BLaER1 (cell line): ENCODE measurements at regions not wholly inside any gene's neighbourhood (a gene's known extent, or its start where the extent isn't known, plus 50 kb on each side); places are given as distances from the start of the nearest gene placed in this dataset.
"Not testable (repeated sequence)": the region's sequence is repeated elsewhere in the genome, so short reads cannot be mapped to it uniquely, and the experiment has no call there.

Source experiments
- H3K27ac ChIP-seq: shearing (Covaris generic); formaldehyde crosslinking; 2 replicates; pipeline ENCODE4 v1.8.1; 2022
- H3K27me3 ChIP-seq: shearing (Covaris generic); formaldehyde crosslinking; 2 replicates; pipeline ENCODE4 v1.8.1; 2022
- H3K36me3 ChIP-seq: shearing (Covaris generic); formaldehyde crosslinking; 2 replicates; pipeline ENCODE4 v1.8.1; 2022
- H3K4me1 ChIP-seq: shearing (Covaris generic); formaldehyde crosslinking; 2 replicates; pipeline ENCODE4 v1.8.1; 2022
- H3K4me2 ChIP-seq: shearing (Covaris generic); formaldehyde crosslinking; 2 replicates; pipeline ENCODE4 v1.8.1; 2022
- H3K4me3 ChIP-seq: shearing (Covaris generic); formaldehyde crosslinking; 2 replicates; pipeline ENCODE4 v1.8.1; 2022
- H3K9ac ChIP-seq: shearing (Covaris generic); formaldehyde crosslinking; 2 replicates; pipeline ENCODE4 v1.8.1; 2022
- H3K9me3 ChIP-seq: shearing (Covaris generic); formaldehyde crosslinking; 2 replicates; pipeline ENCODE4 v1.8.1; 2022
- H4K20me1 ChIP-seq: shearing (Covaris generic); formaldehyde crosslinking; 2 replicates; pipeline ENCODE4 v1.8.1; 2022
- Cebpa-rat ChIP-seq: shearing (Covaris generic); IDR thresholded peaks from 2 replicates; pipeline ENCODE4 v1.8.1; 2022

DNA sequence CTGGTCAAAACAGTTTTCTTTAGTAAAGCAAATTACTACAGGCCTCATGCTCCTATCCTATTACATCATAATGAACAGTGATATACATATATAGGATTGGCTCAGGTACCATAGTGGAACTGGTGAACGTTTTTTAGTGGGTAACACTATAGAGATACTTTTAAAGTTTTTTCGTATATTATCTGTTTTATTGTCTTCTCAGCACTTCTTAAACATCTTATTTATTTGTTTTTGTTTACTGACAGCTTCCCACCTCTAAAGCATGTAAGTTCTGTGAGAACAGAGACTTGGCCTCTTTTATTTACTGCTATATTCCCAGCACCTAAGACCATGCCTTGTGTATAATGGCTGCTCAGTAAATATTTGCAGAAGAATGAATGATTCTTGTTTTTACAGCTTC, 81.1 kb upstream of the PSMA6 start:
- Histone ChIP-seq H3K4me2 (no peak overlapping the region), H3K9me3 (no peaks in the 10 kb centered on the region), H4K20me1 (no peaks in the 10 kb centered on the region), H3K36me3 (no peaks in the 10 kb centered on the region), H3K27me3 (no peaks in the 10 kb centered on the region), H3K9ac (no peak overlapping the region), H3K4me3 (no peak overlapping the region), H3K27ac (no peak overlapping the region), H3K4me1 (no peaks in the 10 kb centered on the region)
- TF ChIP-seq Cebpa-rat: no peak

DNA sequence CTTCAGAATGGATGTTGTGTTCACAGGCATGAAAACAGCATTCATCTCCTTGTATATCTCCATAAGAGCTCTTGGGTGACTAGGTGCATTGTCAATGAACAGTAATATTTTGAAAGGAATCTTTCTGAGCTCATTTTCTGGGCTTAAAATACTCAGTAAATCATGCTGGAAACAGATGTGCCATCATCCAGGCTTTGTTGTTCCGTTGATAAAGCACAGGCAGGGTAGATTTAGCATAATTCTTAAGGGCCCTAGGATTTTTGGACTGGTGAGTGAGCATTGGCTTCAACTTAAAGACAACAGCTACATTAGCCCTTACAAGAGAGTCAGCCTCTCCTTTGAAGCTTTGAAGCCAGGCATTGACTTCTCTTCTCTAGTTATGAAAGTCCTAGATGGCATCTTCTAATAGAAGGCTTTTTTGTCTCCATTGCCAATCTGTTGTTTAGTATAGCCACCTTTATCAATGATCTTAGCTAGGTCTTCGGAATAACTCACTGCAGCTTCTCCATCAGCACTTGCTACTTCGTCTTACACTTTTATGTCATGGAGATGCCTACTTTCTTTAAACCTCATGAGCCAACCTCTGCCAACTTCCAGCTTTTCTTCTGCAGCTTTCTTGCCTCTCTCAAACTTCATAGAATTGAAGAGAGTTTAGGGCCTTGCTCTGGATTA, 79.6 kb upstream of the PSMA6 start:
- Histone ChIP-seq H3K4me1 (no peaks in the 10 kb centered on the region), H3K27ac (no peak overlapping the region), H3K36me3 (no peaks in the 10 kb centered on the region), H4K20me1 (no peaks in the 10 kb centered on the region), H3K9me3 (no peaks in the 10 kb centered on the region), H3K4me3 (no peak overlapping the region), H3K4me2 (no peak overlapping the region), H3K27me3 (no peaks in the 10 kb centered on the region), H3K9ac (no peak overlapping the region)
- TF ChIP-seq Cebpa-rat: no peak

DNA sequence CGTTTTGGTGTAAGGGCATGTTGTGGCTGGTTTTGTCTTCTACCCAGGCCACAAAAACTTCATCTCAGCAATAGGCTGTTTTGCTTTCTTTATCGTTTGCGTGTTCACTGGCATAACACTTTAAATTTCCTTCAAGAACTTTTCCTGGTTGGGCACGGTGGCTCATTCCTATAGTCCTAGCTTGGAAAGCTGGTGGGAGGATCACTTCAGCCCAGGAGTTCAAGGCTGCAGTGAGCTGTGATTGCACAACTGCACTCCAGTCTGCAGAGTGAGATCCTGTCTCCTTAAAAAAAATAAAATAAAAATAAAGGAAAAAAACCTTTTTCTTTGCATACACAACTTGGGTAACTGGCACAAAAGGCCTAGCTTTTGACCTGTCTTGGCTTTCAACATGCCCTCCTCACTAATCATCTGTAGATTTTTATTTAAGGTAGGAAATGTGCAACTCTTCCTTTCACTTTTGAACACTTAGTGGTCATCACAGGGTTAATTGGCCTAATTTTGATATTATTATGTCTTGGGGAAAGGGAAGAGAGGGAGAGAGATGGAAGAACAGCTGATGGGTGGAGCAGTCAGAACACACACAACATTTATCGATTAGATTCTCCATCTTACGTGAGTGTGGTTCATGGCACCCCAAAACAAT, 78.9 kb upstream of the PSMA6 start:
- TF ChIP-seq Cebpa-rat: no peak
- H3K9ac ChIP-seq: no peak overlapping the region
- H3K9me3 ChIP-seq: no peaks in the 10 kb centered on the region
- H3K4me3 ChIP-seq: no peak overlapping the region
- H3K4me1 ChIP-seq: no peaks in the 10 kb centered on the region
- no peaks in the 10 kb centered on the region for H3K36me3 ChIP-seq
- H3K27ac ChIP-seq: no peak overlapping the region
- H3K4me2 ChIP-seq: no peak overlapping the region
- no peaks in the 10 kb centered on the region for H4K20me1 ChIP-seq
- no peaks in the 10 kb centered on the region for H3K27me3 ChIP-seq

DNA sequence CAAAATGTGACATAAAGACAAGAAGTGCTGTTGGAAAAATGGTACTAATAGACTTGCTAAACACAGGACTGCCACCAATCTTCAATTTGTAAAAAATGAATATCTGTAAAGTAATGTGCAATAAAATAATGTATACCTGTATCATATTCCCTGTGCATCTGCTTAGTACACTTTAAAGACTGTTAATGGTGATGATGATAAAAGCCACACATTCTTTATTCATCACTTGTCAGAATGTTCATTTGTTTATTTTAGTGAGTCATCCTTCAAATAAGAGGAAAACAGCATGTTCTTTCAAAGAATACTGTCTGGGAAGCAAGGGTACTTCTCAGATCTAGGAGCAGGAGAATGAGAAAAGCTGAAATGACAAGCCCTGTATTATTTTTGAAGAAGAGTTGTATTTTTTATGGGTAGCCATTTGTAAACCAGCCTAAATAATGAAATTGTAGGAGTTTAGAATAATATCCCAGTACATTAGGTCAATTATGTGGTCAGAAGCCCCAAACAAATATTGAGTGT, 78.3 kb upstream of the PSMA6 start:
- H3K4me1 ChIP-seq: no peaks in the 10 kb centered on the region
- H3K4me3 ChIP-seq: no peak overlapping the region
- no peak overlapping the region for H3K4me2 ChIP-seq
- TF ChIP-seq Cebpa-rat: no peak
- H3K27ac ChIP-seq: no peak overlapping the region
- no peak overlapping the region for H3K9ac ChIP-seq
- no peaks in the 10 kb centered on the region for H3K27me3 ChIP-seq
- H3K9me3 ChIP-seq: no peaks in the 10 kb centered on the region
- peaks cover 6% of the 10 kb centered on the region for H3K36me3 ChIP-seq
- no peaks in the 10 kb centered on the region for H4K20me1 ChIP-seq

DNA sequence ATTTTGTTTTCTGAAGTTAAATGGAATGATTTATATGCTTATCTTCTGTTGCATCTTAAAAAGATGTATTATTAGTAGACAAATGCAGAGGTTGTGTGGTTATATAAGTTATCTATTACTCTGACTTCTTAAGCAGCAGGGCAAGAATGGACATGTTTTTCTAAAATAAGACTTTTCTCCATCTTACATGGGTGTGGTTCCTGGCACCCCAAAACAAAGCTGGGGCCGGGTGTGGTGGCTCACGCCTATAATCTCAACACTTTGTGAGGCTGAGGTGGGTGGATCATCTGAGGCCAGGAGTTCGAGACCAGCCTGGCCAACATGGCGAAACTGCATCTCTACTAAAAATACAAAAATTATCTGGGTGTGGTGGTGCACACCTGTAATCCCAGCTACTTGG, 77.8 kb upstream of the PSMA6 start:
- H3K4me1 ChIP-seq, H4K20me1 ChIP-seq, H3K9ac ChIP-seq, H3K27me3 ChIP-seq, H3K4me3 ChIP-seq, H3K27ac ChIP-seq, H3K4me2 ChIP-seq, H3K9me3 ChIP-seq: not testable (repeated sequence)
- peaks cover 10% of the 10 kb centered on the region for H3K36me3 ChIP-seq

DNA sequence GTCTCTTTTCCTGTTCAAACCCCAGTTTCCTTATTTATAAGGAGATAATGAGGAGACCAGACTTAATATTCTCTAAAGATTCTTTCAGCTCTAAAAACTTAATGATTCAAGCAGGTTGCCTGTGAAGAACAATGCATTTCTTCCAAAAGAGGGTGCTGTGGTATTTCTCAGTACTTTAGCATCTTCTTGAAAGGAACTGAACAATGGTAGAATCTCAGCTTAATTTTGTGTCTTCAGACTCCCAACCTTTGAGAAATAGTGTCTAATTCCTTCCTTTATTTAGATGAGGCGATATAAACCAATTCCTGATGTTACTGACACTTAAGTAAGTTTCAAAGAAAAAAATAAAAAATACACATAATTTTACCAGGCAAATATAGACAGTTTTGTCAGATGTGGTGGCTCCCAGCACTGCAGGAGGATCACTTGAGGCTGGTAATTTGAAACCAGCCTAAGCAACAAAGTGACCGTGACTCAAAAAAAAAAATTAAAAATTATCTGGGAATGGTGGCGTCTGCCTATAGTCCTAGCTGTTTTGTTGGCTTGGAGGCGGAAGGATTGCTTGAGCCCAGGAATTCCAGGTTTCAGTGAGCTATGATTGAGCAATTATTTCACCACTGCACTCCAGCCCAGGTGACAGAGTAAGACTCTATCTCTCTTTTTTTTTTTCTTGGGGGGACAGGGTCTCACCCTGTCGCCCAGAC, 76.9 kb upstream of the PSMA6 start:
- no peak for TF ChIP-seq Cebpa-rat
- H3K36me3 ChIP-seq: peaks cover 13% of the 10 kb centered on the region
- H3K4me3 ChIP-seq: no peak overlapping the region
- H3K9me3 ChIP-seq: no peaks in the 10 kb centered on the region
- H3K27ac ChIP-seq: no peak overlapping the region
- no peaks in the 10 kb centered on the region for H3K27me3 ChIP-seq
- no peaks in the 10 kb centered on the region for H4K20me1 ChIP-seq
- H3K9ac ChIP-seq: no peak overlapping the region
- H3K4me2 ChIP-seq: no peak overlapping the region
- no peaks in the 10 kb centered on the region for H3K4me1 ChIP-seq

DNA sequence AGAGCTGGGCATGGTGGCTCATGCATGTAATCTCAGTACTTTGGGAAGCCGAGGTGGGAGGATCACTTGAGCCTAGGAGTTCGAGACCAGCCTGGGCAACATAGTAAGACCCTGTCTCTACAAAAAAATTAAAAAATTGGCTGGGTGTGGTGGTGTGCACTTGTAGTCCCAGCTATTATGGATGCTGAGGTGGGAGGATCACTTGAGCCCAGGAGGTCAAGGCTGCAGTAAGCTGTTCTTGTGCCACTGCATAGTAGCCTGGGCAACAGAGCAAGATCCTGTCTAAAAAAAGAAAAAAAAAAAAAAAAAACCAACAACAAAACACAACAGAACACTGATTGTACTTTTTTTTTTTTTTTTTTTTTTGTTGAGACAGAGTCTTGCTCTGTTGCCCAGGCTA, 74.0 kb upstream of the PSMA6 start:
- H4K20me1 ChIP-seq, H3K27me3 ChIP-seq, H3K27ac ChIP-seq, H3K4me2 ChIP-seq, H3K9ac ChIP-seq, H3K9me3 ChIP-seq, H3K4me3 ChIP-seq: not testable (repeated sequence)
- peaks cover 17% of the 10 kb centered on the region for H3K36me3 ChIP-seq
- peaks cover 11% of the 10 kb centered on the region for H3K4me1 ChIP-seq

DNA sequence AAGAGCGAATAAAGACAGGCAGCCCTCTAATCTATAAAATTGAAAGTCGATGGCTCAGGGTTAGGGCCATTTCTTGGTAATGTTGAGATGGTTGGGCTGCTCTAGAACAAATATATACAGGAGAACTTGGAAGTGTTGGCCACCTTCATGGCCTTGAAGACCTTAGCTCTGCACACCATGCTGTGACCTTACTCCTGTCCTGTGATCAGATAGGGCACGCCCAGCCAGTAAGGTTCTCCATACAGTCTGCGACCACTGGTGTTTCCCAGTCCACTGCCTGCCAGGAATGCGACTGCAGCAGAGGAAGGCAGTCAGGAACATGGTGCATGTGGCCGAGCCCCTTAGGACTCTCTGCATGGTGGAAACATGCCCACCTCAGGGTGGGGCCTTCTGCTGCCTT, 73.2 kb upstream of the PSMA6 start:
- H3K9ac ChIP-seq: no peak overlapping the region
- H3K4me1 ChIP-seq: peaks cover 11% of the 10 kb centered on the region
- no peaks in the 10 kb centered on the region for H4K20me1 ChIP-seq
- H3K27ac ChIP-seq: no peak overlapping the region
- H3K4me2 ChIP-seq: no peak overlapping the region
- TF ChIP-seq Cebpa-rat: no peak
- H3K4me3 ChIP-seq: no peak overlapping the region
- no peaks in the 10 kb centered on the region for H3K9me3 ChIP-seq
- no peaks in the 10 kb centered on the region for H3K27me3 ChIP-seq
- peaks cover 17% of the 10 kb centered on the region for H3K36me3 ChIP-seq

DNA sequence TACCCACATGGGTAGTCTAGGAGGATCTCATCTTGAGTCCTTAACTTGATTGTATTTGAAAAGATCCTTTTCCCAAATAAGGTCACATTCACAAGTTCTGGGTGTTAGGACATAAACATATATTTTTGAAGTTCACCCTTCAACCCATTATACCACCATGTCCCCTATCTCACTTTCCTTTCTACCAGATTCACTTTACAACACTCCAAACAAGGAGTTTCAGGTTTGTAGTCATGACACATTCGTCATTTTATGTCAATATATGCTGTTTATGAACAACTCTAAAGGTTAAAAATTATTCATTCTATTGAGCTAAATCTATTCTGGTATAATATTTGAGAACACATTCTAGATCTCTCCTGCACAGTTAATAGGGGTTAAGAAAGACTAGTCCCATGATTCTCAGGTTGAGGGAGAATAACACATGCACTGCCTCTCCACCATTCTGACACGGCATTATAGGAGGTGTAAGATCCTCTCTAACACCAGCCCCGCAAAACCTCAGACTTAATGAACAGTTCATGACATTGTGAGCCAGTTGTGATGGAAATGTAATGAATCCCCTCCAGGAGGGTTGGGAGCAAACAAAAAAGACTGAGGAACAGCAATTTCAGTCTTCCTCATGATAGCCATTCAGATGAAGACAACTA, 72.0 kb upstream of the PSMA6 start:
- no peak for TF ChIP-seq Cebpa-rat
- Histone ChIP-seq H4K20me1 (no peaks in the 10 kb centered on the region), H3K9ac (no peak overlapping the region), H3K27me3 (no peaks in the 10 kb centered on the region), H3K36me3 (peaks cover 17% of the 10 kb centered on the region), H3K4me3 (no peak overlapping the region), H3K9me3 (no peaks in the 10 kb centered on the region), H3K27ac (no peak overlapping the region), H3K4me2 (no peak overlapping the region), H3K4me1 (peaks cover 11% of the 10 kb centered on the region)

DNA sequence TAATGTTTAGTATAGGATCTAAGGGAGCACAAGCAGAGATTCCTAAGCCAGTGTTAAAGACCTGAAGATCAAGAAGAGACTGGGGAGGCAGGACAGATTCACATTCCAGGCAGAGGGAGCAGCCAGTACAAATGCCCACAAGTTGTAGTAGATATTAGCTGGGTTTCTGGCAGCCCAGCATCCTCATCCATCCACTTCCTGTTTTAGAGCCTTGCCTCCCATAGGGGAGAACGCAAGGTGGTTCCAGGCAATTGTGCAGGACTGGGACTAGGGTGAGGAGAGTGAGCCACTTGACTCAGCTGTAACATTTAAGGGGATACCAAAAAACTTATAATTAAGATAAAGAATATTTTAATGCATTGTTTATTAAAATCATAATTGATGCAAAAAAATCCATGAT, 71.3 kb upstream of the PSMA6 start:
- Histone ChIP-seq H4K20me1 (no peaks in the 10 kb centered on the region), H3K27me3 (no peaks in the 10 kb centered on the region), H3K4me3 (no peak overlapping the region), H3K9ac (no peak overlapping the region), H3K4me1 (peaks cover 11% of the 10 kb centered on the region), H3K27ac (no peak overlapping the region), H3K36me3 (peaks cover 17% of the 10 kb centered on the region), H3K9me3 (no peaks in the 10 kb centered on the region), H3K4me2 (no peak overlapping the region)
- no peak for TF ChIP-seq Cebpa-rat
